ENCODE measurements at regions not wholly inside any gene's neighbourhood (a gene's known extent, or its start where the extent isn't known, plus 50 kb on each side); places are given as distances from the start of the nearest gene placed in this dataset.

GRCh38 chr7:86214734-86215133 is 429.0 kb upstream of the GRM3 start:
- H4K20me1 ChIP-seq = no peaks in the 10 kb centered on the region
- H3K27me3 ChIP-seq = no peaks in the 10 kb centered on the region
- no peaks in the 10 kb centered on the region for H3K36me3 ChIP-seq
- no peak overlapping the region for H3K4me2 ChIP-seq
- H3K4me3 ChIP-seq = no peak overlapping the region
- no peaks in the 10 kb centered on the region for H3K4me1 ChIP-seq
- no peak overlapping the region for H3K27ac ChIP-seq
- no peak for TF ChIP-seq Cebpa-rat (IDR thresholded peaks at IDR 0.05)
- H3K9me3 ChIP-seq = no peaks in the 10 kb centered on the region
- H3K9ac ChIP-seq = no peak overlapping the region

- no peaks in the 10 kb centered on the region for H3K9me3 ChIP-seq
- no peaks in the 10 kb centered on the region for H3K36me3 ChIP-seq
- no peaks in the 10 kb centered on the region for H4K20me1 ChIP-seq
- no peak for TF ChIP-seq Cebpa-rat (IDR thresholded peaks at IDR 0.05)
- no peak overlapping the region for H3K4me3 ChIP-seq
- H3K4me2 ChIP-seq = no peak overlapping the region
- H3K9ac ChIP-seq = no peak overlapping the region
- no peak overlapping the region for H3K27ac ChIP-seq
- H3K4me1 ChIP-seq = no peaks in the 10 kb centered on the region
- no peaks in the 10 kb centered on the region for H3K27me3 ChIP-seq
These were observed 430.7 kb upstream of the GRM3 start for GRCh38 chr7:86212976-86213375.

- Histone ChIP-seq H3K27ac (no peak overlapping the region), H3K9ac (no peak overlapping the region), H3K27me3 (no peaks in the 10 kb centered on the region), H3K9me3 (no peaks in the 10 kb centered on the region), H3K4me2 (no peak overlapping the region), H3K4me3 (no peak overlapping the region), H4K20me1 (no peaks in the 10 kb centered on the region), H3K36me3 (no peaks in the 10 kb centered on the region), H3K4me1 (no peaks in the 10 kb centered on the region)
- TF ChIP-seq Cebpa-rat (IDR thresholded peaks at IDR 0.05) = no peak
These were observed 434.7 kb upstream of the GRM3 start for GRCh38 chr7:86209036-86209435.

GRCh38 chr7:86207740-86208139 is 436.0 kb upstream of the GRM3 start:
- Histone ChIP-seq H3K4me3 (no peak overlapping the region), H3K9ac (no peak overlapping the region), H4K20me1 (no peaks in the 10 kb centered on the region), H3K36me3 (no peaks in the 10 kb centered on the region), H3K27me3 (no peaks in the 10 kb centered on the region), H3K4me2 (no peak overlapping the region), H3K27ac (no peak overlapping the region), H3K4me1 (no peaks in the 10 kb centered on the region), H3K9me3 (peaks cover 6% of the 10 kb centered on the region)
- TF ChIP-seq Cebpa-rat (IDR thresholded peaks at IDR 0.05) = no peak

GRCh38 chr7:86202833-86203232 is 440.9 kb upstream of the GRM3 start:
- Histone ChIP-seq H3K36me3 (no peaks in the 10 kb centered on the region), H3K4me2 (no peak overlapping the region), H3K27ac (no peak overlapping the region), H3K9me3 (peaks cover 18% of the 10 kb centered on the region), H3K4me1 (no peaks in the 10 kb centered on the region), H3K9ac (no peak overlapping the region), H3K27me3 (no peaks in the 10 kb centered on the region), H4K20me1 (no peaks in the 10 kb centered on the region), H3K4me3 (no peak overlapping the region)
- TF ChIP-seq Cebpa-rat (IDR thresholded peaks at IDR 0.05) = no peak

GRCh38 chr7:86201767-86202166 is 441.9 kb upstream of the GRM3 start:
- H3K4me3 ChIP-seq = no peak overlapping the region
- peaks cover 18% of the 10 kb centered on the region for H3K9me3 ChIP-seq
- H3K27ac ChIP-seq = no peak overlapping the region
- no peaks in the 10 kb centered on the region for H3K36me3 ChIP-seq
- H3K4me1 ChIP-seq = no peaks in the 10 kb centered on the region
- no peak for TF ChIP-seq Cebpa-rat (IDR thresholded peaks at IDR 0.05)
- no peak overlapping the region for H3K4me2 ChIP-seq
- no peaks in the 10 kb centered on the region for H4K20me1 ChIP-seq
- no peaks in the 10 kb centered on the region for H3K27me3 ChIP-seq
- H3K9ac ChIP-seq = no peak overlapping the region

GRCh38 chr7:86199881-86200614 is 443.7 kb upstream of the GRM3 start:
- Histone ChIP-seq H3K9ac (no peak overlapping the region), H3K4me1 (no peaks in the 10 kb centered on the region), H3K27ac (no peak overlapping the region), H3K36me3 (no peaks in the 10 kb centered on the region), H3K27me3 (no peaks in the 10 kb centered on the region), H4K20me1 (no peaks in the 10 kb centered on the region), H3K4me3 (no peak overlapping the region), H3K4me2 (no peak overlapping the region), H3K9me3 (peaks cover 18% of the 10 kb centered on the region)
- no peak for TF ChIP-seq Cebpa-rat (IDR thresholded peaks at IDR 0.05)

GRCh38 chr7:86190351-86190750 is 453.4 kb upstream of the GRM3 start:
- H3K27me3 ChIP-seq = no peaks in the 10 kb centered on the region
- no peaks in the 10 kb centered on the region for H3K4me1 ChIP-seq
- no peak overlapping the region for H3K9ac ChIP-seq
- no peak overlapping the region for H3K27ac ChIP-seq
- H3K9me3 ChIP-seq = no peaks in the 10 kb centered on the region
- no peak overlapping the region for H3K4me2 ChIP-seq
- no peaks in the 10 kb centered on the region for H3K36me3 ChIP-seq
- no peaks in the 10 kb centered on the region for H4K20me1 ChIP-seq
- TF ChIP-seq Cebpa-rat (IDR thresholded peaks at IDR 0.05) = no peak
- no peak overlapping the region for H3K4me3 ChIP-seq

- Histone ChIP-seq H3K4me2 (no peak overlapping the region), H4K20me1 (no peaks in the 10 kb centered on the region), H3K36me3 (no peaks in the 10 kb centered on the region), H3K4me3 (no peak overlapping the region), H3K9ac (no peak overlapping the region), H3K27ac (no peak overlapping the region), H3K9me3 (no peaks in the 10 kb centered on the region), H3K27me3 (no peaks in the 10 kb centered on the region), H3K4me1 (no peaks in the 10 kb centered on the region)
- TF ChIP-seq Cebpa-rat (IDR thresholded peaks at IDR 0.05) = no peak
These were observed 462.2 kb upstream of the GRM3 start for GRCh38 chr7:86181474-86181873.

GRCh38 chr7:86164827-86165226 is 478.9 kb upstream of the GRM3 start:
- Histone ChIP-seq H3K9ac (no peak overlapping the region), H4K20me1 (no peaks in the 10 kb centered on the region), H3K4me3 (no peak overlapping the region), H3K27ac (no peak overlapping the region), H3K4me1 (no peaks in the 10 kb centered on the region), H3K4me2 (no peak overlapping the region), H3K36me3 (no peaks in the 10 kb centered on the region), H3K27me3 (no peaks in the 10 kb centered on the region), H3K9me3 (no peaks in the 10 kb centered on the region)
- TF ChIP-seq Cebpa-rat (IDR thresholded peaks at IDR 0.05) = no peak

GRCh38 chr7:86158111-86158510 is 485.6 kb upstream of the GRM3 start:
- Histone ChIP-seq H3K4me2 (no peak overlapping the region), H3K4me1 (no peaks in the 10 kb centered on the region), H3K4me3 (no peak overlapping the region), H4K20me1 (no peaks in the 10 kb centered on the region), H3K27ac (no peak overlapping the region), H3K9me3 (no peaks in the 10 kb centered on the region), H3K36me3 (no peaks in the 10 kb centered on the region), H3K9ac (no peak overlapping the region), H3K27me3 (no peaks in the 10 kb centered on the region)
- no peak for TF ChIP-seq Cebpa-rat (IDR thresholded peaks at IDR 0.05)

Data from BLaER1 (cell line).